Vagina (tissue), 2 donors: ENCODE measurements at regions not wholly inside any gene's neighbourhood (a gene's known extent, or its start where the extent isn't known, plus 50 kb on each side); places are given as distances from the start of the nearest gene placed in this dataset.

Experiments used
- CTCF ChIP-seq, 3 experiments: fragments of 450-650 bp in 2 of 3; fragments of 200-600 bp in 1 of 3; sonication (generic) in 1 of 3; IDR thresholded peaks; one replicate each; pipeline ENCODE4 v1.5.1; 2017 to 2019; ENCODE audit warnings: antibody characterized with exemption in 3 of 3, mild to moderate bottlenecking in 2 of 3, moderate library complexity in 2 of 3
- POLR2A ChIP-seq, 2 donors: fragments of 450-650 bp; IDR thresholded peaks; one replicate each; pipeline ENCODE4 v1.6.1; 2017; ENCODE audit warnings: antibody characterized with exemption in 2 of 2, mild to moderate bottlenecking in 2 of 2, moderate library complexity in 2 of 2
- POLR2AphosphoS5 ChIP-seq, 2 donors: sonication (generic); formaldehyde crosslinking; IDR thresholded peaks; one replicate each; pipeline ENCODE4 v1.9.0; 2017; ENCODE audit warnings: antibody characterized with exemption in 2 of 2, mild to moderate bottlenecking in 2 of 2, low read depth in 1 of 2; ENCODE audit not compliant: insufficient read depth in 1 of 2

- TF ChIP-seq CTCF (IDR thresholded peaks at IDR 0.05) (no peak), POLR2A (IDR thresholded peaks at IDR 0.05) (no peak), POLR2AphosphoS5 (IDR thresholded peaks at IDR 0.05; ENCODE audit: insufficient read depth in 1 of 2, low read depth in 1 of 2) (no peak)
Measured at GRCh38 chr2:114167799-114168198, 274.6 kb upstream of the DPP10 start.
